Islet precursor cell (in vitro differentiated cells): ENCODE measurements at regions not wholly inside any gene's neighbourhood (a gene's known extent, or its start where the extent isn't known, plus 50 kb on each side); places are given as distances from the start of the nearest gene placed in this dataset.

ENCODE experiments used
- DNase-seq: peaks from one replicate; pipeline ENCODE4 v3.0.0-alpha.2; 2018

DNA sequence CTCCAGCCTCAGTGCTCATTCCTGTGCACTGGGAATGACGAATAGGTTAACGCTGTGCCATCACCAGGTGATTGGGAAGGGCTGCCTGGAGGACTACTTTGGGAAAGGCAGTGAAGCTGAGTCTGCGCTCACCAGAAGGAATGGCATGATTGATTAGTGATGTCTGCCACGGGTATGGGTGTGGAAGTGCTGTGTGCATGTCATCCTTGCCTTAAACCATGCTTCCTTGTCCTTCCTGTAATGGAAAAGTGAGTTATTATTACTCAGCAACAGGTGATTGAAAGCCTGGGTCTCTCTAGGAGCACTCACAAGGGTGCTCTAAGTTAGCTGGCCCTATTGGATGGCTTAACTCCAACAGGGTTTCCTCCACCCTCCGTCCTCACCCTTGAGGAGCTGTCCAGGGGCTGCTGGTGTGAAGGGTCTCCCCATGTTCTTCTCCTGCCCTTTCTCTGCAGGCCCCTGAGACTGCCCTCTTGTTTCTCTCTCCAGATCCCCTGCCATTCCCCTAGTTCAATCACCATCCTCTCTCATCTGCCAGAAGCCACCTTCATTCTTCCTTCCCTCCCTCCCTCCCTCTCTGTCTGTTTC, 121.9 kb upstream of the NECTIN1 start:
- no peak for DNase-seq

DNA sequence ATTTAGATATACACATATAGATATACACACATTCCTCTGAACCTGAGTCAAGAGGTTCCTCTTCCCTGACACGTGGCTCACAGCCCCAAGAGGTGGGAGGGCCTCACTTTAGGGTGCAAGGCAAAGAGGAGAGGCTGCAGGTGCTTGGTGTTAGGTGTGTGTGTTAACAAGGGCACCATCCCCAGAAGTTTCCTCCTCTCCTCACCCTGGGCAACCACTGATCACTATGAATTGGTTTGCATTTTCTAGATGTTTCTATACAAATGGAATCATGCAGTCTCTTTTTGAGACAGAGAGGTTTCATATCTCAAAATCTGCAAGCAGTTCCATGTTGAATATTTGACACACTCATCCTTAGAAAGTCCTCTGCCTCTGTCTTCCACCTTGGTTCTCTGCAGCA, 120.9 kb upstream of the NECTIN1 start:
- no peak for DNase-seq

DNA sequence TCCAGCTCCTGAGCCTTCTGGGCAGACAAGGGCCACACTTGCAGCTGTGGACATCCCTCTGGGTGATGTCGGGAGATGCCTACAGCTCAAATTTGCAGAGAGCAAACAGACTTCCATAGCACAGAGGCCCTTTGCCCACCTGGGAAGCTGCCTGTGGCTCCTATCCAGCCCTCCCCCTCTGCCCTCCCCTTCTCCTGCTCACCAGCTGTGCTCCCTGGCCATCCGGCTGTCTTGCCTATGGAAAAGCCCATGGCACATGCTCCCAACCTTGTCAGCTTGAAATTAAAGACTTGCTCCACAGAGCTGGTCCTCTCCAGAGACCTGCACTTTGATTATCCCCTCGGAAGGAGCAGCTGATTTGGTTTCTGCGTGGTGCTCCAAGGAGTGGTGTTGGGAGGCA, 118.9 kb upstream of the NECTIN1 start:
- DNase-seq, result no peak

- DNase-seq, result no peak
These were observed 117.4 kb upstream of the NECTIN1 start for GRCh38 chr11:119846374-119846773.

DNA sequence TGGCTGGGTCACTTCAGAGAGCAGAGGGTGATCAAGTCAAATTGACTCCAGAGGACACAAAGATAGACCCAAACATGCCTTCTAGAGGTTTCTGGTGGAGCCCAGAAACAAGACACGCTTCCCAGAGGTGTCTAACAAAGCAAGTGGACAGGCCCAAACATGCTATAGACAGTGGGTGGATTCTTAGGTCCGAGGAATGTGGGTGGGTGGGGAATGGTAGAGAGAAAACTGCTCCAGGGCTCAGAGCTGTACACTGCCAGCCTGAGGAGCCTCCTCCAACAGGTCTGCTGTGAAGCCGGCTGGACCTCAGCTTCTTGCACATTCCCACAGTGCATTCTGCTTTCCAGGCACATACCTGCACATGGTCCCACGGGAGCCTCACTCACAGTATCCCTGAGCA, 116.8 kb upstream of the NECTIN1 start:
- DNase-seq, result peak; percentile 90

DNA sequence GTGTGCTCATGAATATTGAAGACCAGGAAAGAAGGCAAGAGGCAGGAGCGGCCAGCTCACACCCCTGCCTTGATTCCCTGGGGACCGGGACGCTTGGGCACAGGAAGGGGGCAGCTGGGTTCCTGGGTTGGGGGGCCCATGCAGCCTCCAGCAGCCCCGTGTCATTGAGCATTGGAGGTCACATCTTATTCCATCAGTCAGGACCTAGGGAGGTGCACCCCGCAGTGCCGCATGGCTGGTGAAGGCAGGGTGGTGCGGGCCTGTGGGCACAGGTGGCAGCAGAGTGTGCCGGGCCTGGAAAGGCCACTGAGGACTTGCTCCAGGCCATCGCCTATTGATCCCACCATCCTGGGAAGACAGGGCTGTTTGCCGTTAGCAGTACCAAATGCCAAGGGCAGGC, 116.3 kb upstream of the NECTIN1 start:
- no peak for DNase-seq

- DNase-seq, result no peak
These were observed 115.8 kb upstream of the NECTIN1 start for GRCh38 chr11:119844808-119845207.

- no peak for DNase-seq
These were observed 114.9 kb upstream of the NECTIN1 start for GRCh38 chr11:119843877-119844276.

- DNase-seq, result no peak
These were observed 113.7 kb upstream of the NECTIN1 start for GRCh38 chr11:119842731-119843130.

GRCh38 chr11:119839476-119840133, 110.6 kb upstream of the NECTIN1 start:
- no peak for DNase-seq

GRCh38 chr11:119835753-119836152, 106.8 kb upstream of the NECTIN1 start:
- no peak for DNase-seq

- peak; percentile 61 for DNase-seq
These were observed 103.4 kb upstream of the NECTIN1 start for GRCh38 chr11:119832202-119832935.

- no peak for DNase-seq
These were observed 102.0 kb upstream of the NECTIN1 start for GRCh38 chr11:119831011-119831410.

DNA sequence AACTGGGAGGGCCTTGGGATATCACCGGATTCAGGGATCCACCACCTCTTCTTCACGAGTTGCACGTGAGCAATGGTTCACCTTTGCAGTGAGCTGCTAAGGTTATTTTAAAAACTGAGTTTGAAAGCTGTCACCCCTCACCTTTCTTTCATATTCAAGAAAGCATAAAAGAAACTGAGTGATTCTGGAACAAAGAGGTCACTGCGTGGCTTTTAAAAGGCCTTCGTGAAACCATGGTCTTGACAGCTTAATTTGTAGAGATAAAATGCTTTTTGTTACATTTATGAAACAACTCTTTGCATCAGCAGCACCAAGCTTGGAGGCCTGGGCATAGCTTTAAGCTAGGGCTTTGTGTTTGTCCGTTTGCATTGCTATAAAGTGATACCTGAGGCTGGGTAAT, 101.4 kb upstream of the NECTIN1 start:
- DNase-seq, result no peak

GRCh38 chr11:119829402-119829801, 100.4 kb upstream of the NECTIN1 start:
- no peak for DNase-seq

- no peak for DNase-seq
These were observed 99.8 kb upstream of the NECTIN1 start for GRCh38 chr11:119828819-119829218.

DNA sequence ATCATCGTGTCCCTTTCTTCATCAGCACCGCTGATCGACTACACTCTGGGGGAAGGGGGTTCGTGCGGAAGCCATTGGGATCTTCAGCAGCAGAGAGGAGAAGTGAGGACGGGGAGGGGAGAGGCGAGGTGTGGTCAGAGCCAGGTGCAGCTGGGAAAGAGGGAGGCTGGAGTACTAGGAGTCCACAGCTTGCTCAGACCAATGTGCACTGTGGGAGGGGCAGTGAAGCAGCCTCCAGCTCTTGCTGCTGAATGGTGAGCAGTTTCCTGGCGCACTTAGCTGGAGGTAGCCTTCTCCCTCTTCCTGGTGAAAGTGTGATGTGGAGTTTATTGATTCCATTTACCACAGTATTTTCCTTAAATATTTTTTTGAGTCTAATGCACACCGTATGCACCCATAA, 99.0 kb upstream of the NECTIN1 start:
- no peak for DNase-seq

- no peak for DNase-seq
These were observed 98.1 kb upstream of the NECTIN1 start for GRCh38 chr11:119827113-119827512.

- no peak for DNase-seq
These were observed 94.1 kb upstream of the NECTIN1 start for GRCh38 chr11:119823077-119823476.

DNA sequence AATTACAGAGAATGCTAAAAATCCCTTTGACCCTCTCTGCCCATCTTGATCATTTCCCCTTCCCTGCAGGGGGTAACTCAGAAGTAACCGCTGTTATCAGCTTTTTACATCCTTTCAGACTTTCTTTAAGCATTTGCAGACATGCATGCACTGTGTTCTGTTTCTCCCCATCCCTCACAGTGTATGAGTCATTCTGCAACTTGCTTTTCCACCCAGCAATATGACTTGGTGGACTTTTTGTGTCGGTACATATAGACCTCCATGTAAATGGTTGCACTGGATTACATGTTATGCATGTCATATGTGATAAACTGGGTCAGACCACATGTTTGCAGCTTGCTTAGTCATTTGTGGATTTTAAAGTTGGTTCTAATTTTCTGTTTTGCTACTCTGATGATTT, 87.7 kb upstream of the NECTIN1 start:
- DNase-seq, result peak; percentile 67

- DNase-seq, result no peak
These were observed 85.8 kb upstream of the NECTIN1 start for GRCh38 chr11:119814766-119815165.

DNA sequence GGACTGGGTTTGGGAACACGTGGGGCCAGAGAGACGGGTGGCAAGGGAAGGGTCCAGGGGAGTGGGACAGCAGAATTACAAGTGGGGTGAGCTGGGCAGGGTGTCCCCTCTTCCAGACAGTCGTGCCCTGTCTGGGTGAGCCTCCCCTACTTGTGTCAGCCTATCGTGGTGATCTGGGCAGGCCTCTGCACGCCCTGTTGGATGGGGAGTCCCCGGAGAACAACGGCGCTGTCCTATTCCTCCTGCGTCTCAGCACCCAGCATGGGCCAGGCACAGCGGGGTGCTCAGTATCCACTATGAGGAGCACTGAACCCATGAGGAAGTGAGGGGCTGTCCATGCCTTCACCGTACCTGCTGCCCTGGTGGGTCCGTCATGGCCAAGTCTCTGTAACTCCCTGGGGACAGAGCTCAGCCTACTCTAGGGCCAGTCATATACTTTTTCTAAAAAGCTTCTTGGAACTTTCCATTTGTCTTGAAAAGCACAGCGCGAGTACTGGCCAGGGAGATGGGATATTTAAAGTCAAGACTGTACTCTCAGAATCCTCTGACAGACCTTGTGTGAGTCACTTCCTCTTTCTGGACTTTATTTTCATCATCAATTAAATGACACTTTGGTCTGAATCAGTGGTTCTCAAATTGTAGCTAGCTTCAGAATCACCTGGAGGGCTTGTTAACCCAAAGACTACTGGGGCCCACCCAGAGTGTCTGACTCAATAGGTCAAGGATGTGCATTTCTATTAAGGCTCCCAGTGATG, 81.7 kb upstream of the NECTIN1 start:
- no peak for DNase-seq

DNA sequence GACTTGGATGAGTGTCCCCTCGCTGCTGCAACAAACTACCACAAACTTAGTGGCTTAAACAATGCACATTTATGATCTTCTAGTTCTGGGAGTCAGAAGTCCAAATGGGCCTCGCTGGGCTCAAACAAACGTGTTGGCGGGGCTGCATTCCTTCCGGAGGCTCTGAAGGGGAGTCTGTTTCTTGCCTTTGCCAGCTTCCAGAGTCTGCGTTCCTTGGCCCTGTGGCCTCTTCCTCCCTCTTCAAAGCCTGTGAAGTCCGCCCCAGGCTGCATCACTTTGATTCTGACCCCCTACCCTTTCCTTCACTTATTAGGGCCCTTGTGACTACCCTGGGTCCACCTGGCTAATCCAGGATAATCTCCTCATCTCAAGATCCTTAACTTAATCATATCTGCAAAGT, 80.3 kb upstream of the NECTIN1 start:
- DNase-seq, result no peak
